Activated CD4-positive, CD25-positive, alpha-beta regulatory T cell treated with anti-CD3 and anti-CD28 coated beads, Interleukin-2, amount 50 U/mL, for 72 hours (primary cell): ENCODE measurements at regions not wholly inside any gene's neighbourhood (a gene's known extent, or its start where the extent isn't known, plus 50 kb on each side); places are given as distances from the start of the nearest gene placed in this dataset.
"Not testable (repeated sequence)": the region's sequence is repeated elsewhere in the genome, so short reads cannot be mapped to it uniquely, and the experiment has no call there.

ENCODE experiments used
- DNase-seq: peaks from one replicate; pipeline ENCODE4 v3.0.0; 2021

DNA sequence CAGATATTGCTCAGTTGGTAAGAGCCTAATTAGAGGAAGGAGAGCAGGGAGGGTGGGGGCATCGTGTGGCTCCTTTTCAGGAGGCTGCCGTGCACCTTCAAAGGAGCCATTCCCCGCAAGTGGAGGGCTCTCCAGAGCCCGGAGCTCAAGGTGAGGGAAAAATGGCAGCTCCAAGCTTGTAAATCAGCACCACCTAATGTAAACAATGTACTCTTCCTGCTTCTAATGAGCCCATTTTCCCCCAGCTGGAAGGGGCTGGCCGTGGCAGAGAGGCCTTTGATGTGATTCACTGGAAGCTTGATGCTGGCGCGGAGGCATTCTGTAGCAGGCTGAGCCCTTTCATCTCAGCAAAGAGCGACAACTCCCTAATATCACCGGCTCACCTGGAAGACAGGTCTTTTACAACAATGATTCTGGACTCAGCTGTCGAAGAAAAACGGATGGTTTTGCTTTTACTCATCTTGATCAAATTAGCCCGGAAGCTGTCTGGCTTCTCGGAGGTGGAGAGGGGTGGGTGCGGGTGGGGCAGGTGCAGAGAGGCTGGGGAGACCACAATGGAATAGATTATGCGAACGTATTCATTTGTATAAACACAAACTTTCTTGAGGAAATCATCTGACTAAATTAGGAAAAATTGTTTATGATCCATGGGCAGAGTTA is 112.5 kb downstream of the RRAGC start:
- DNase-seq, result no peak

DNA sequence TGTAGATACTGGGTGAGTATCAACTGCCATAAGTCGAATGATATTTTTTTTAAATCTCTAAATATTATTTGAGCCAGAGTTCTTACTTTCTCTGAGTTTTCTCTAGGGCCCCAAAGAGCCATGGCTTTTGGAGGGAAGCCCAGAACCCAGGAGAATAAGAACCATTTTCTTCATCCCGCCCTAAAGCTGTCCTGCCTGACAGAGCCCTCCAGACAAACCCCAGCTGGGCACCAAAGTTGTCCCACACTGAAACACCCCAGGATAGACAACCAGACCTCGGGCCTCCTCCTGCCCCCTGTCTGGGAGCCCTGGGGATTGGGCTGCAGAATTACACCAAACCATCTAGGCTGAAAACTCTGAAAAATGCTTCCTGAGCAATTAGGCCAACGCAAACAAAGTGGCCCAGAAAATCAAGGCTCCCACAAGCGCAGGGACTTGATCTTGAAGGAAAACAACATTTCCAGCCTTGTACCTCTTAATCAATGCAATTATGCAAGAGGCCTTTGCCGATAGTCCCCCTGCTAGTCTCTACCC is 113.1 kb downstream of the RRAGC start:
- DNase-seq, result no peak

DNA sequence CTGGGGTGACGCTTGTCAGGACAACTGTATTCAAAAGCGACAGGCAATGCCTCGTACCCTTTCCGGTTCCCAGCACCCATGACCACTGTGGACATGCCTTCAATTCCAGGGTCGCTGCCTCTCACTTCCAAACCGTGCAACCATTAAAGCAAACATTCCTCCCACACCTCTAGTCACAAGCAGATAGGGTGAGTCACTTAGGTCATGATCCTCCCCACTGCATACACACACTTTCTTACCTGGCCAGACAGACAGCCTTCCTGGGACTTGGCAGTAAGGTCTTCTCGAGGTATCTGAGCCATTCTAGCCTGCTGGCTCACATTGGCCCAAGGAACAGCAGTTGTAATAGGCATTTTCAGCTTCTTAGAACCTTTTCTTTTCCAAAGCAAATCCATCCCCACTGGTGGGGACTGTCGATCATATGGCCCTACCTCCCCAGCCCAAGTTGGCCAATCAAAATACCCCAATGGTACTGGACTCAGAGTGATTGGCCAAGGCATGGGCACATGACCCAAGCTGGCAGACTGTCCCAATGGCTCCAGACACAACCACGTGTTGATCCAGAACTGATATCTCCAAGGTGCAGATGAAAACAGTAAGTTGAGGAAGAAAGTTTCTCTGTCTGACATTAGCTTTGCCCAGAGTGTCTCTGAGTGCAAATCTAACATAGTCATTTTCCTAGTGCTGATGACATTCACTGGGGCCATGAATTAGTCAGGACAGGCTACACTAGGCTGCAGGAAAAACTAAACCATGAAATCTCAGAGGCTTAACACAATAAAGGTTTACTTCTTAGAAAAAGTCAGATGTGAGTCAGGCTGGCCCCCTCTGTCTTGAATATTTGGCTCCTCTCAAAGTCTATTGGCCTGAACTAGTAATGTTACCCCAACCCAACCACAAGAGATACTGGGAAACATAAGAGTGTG is 113.8 kb downstream of the RRAGC start:
- no peak for DNase-seq

DNA sequence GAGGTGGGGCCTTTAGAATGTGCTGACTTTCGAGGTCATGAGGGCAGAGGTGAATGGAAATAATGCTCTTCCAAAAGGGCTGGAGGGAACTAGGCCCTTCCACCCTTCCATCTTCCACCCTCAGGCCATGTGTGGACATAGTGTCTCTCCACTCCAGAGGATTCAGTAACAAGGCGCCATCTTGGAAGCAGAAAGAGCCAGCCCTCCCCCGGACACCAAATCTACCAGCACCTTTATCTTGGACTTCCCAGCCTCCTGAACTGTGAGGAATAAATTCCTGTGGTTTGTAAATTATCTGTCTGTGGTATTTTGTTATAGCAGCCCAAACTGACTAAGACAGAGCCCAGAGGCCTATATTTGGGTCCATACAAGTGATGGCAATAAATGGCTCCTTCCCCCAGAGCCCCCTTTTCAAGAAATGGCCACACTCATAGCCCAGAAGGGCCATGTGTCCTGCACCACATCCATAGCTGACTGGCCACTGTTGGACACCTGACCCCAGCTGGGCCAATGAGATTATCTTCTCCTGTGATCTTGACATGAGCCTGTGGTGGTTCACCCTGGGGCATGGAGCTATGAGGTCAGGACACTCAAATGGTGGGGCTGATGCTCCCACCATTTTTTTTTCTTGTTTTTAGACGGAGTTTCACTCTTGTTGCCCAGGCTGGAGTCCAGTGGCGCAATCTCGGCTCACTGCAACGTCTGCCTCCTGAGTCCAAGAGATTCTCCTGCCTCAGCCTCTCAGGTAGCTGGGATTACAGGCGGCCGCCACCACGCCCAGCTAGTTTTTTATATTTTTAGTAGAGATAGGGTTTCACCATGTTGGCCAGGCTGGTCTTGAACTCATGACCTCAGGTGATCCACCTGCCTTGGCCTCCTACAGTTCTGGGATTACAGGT is 114.9 kb downstream of the RRAGC start:
- DNase-seq, result no peak

DNA sequence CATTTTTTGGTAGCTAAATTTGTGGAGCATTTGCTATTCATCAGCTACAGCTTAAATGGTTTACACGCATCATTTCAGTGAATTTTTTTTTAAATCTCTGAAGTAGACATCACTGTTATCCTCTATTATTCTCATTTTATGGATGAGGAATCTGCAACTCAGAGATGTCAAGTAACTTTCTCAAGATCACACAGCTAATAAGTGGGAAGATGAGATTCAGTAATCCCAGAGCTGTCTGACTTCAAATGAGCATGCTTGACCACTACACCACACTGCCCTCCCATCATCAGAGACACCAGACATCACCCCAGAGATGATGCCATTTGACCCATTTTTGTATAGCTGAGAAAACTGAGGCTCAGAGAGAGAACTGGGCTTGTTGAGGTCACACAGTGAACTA is 116.4 kb downstream of the RRAGC start:
- DNase-seq, result no peak

DNA sequence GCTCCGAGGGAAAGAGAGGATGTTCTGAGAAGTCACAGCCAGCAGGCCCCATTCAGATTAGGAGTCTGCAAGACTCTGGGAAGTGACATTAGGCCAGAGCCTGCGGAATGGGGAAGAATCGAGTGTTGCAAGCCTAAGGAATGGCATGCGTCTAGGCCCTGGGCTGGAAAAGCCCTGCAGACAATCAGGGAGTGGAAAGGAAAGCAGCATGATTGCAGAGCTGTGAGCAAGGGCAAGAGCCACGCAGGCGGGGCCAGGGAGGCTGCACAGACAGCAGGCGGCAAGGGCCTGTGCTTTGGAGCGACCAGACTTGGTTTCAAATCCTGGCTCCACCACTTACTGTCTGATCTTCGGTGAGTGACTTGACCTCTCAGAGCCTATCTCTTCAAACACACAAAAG is 118.2 kb downstream of the RRAGC start:
- DNase-seq, result no peak

DNA sequence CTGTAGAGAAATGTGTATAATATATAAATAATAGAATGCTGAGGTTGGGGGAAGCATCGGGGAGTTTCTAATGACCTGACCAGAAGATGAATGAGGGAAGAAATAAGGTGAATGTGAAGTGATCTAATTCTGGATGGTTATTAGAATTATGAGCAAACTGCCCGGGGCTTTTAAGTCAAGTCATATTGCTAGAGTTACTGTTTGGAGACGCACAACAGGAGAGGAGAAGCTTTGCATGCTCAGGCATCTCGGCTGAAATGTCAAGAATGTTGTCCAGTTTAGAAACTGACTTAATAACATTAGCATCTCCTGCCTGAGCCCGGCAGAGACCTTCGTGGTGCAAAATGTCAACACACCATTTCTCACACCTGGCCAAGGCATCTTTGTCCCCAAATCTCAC is 119.1 kb downstream of the RRAGC start:
- DNase-seq, result no peak

DNA sequence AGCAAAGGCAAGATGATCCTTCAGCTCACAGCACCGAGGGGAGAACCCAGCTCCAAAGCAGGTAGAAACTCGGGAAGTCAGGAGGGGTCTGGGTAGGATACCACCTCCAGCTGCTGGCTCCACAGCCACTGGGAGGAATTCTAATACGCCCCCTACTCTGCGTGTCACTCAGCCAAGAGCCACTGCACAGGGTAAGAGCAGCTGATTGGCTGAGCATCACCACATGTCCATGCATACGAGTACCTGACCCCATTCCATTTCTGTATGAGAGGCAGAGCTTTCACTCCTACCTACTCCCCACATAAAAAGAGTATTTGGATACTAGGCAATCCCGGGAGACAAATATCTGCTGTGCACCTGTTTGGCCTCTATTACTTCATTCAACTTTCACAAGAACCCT is 121.4 kb downstream of the RRAGC start:
- no peak for DNase-seq

DNA sequence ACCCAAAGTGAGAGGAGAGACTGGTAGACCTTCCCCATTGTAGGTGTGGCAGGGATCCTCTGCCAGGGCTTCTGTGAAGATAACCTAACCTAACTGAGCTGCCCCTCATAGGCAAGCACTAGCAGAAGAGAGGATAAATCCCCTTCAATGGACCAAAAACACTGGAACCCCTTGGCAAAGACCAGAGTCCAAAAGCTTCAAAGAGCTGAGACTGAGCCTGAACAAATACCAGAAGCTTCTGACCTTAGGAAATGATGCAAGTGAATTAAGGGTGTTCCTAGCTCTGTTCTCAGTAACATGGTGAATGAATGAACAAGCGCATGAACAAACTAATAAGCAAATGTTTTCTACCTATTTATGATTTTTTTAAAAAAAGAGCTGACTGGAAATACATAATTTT is 123.2 kb downstream of the RRAGC start:
- no peak for DNase-seq

DNA sequence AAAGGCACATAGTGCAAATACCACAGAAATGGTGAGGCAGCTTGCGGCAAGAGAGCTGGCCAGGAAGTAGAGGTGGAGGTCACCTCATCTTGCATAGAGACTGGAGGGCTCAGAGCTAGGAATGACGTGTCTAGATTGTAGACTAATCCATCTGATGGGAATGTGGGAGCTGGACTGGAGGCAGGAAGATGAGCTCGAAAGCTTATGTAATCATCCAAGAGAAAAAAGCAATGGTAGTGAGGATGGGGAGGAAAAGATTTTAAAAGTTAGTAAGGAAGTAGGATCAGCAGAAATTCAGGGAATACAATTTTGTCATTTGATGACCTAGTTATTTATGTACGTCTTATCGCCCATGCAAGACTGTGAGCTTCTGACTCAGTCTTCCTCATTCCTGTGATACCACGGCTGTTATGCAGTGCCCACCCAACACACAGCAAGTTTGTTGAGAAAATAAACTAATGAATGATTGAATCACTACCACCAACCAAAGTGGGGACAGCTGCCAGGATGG is 123.9 kb downstream of the RRAGC start:
- DNase-seq, result no peak

DNA sequence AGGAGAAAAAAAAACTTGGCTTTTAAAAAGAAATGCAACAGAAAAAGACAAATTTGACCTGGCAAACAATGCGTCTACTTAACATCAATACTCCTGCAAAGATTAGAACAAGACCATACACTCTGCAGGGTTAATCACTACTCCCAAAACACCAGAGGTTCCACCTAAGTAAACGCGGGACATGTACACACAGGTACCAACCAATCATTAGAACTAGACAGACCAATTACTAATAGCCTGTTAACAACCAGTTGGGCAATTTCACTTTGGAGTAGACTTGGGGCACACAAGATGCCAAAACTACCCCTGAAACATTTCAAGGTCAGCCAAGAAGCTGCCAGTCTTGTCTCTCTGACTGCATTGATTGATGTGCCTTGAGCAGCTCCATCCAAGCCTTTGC is 125.8 kb downstream of the RRAGC start:
- DNase-seq, result no peak

DNA sequence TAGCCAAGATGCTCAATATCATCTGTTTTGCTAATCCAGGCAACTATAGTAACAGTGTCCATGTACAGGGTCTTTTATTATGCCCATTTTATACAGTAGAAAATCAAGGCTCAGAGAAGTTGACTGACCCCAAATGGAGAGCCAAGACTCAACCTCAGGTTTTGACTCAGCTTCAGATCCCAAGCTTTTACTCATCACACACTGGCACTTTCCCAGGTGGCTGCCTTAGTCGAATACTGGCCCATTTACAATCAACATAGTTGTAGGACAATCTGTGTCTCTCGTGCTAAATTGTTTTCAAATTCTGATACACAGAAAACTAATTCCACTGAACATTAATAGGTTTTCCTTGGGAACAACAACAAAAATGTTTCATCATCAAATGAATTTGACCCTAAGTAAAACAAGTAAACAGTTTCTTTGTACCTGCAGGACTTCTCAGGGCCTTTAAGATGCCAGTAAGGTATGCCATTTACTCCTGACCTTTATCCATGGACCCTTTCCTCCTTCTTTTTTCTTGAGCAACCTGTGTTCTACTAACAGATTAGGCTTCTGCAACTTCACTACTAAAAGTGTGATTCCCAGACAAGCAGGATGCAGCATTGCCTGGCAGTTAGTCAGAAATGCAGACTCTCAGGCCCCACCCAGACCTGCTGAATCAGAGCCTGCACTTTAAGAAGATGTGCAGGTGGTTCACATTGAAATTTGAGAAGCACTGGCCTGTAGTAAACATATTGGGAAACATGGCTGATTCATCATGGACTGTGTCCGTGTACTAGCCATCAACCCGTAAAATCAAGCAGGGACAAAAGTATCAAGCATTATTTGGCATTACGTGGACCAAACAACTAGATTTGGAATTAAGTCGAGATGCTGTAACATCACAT is 128.8 kb downstream of the RRAGC start:
- DNase-seq, result no peak

DNA sequence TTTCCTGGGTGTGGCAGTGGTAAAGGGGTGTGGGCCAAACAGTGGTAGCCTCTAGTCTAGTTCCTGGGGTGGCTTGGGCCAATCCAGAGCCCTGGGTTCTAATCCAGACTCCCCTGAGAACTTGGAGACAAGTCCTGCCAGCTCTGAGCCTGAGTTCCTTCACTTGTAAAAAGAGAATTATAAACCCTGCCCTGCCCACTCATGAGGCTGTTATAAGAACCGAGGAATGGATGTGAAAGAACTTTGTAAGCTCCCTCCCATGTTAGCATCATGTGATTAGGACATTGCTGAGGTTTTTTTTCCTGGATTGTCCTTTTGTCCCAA is 131.0 kb downstream of the RRAGC start:
- no peak for DNase-seq

DNA sequence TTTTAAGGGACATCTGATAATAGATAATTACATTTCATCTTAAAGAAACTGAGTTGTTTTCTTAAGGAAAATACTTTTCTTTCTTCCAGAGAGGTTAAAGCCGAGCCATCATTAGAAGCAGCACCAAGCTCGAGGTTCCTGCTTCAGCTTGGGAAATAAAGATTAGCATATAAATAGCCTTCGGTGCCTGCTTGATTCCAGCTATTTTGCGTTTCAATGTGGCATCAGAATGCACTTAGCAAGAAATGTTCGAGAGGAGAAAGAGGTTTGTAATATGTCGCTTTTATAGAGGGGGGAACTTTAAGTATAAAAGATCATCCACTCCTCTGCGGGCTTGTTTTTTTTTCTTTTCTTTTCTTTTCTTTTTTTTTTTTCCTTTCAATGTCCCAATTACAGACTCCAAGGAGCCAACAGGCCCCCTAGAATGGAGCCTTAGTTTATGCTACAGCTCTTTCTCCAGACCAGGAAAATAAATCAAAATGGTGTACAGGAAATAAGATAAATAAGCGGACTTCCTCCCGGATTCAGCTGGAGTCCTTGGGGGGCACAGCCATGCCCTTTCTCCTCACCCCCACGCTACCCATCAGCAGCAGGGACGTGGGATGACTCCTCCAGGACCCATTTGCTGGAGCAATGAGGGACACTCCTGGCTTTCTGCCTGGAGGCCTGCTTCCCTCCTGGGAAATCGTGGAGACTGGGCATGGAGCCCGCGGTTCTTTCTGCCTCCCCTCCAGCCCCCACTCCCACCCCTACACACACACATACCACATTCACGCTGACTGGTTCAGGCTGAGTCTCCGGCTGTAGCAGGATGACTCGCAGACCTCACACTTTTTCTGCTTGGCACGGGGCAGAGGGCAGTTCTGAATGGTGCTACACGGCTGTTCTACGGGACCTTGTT is 131.6 kb downstream of the RRAGC start:
- no peak for DNase-seq

DNA sequence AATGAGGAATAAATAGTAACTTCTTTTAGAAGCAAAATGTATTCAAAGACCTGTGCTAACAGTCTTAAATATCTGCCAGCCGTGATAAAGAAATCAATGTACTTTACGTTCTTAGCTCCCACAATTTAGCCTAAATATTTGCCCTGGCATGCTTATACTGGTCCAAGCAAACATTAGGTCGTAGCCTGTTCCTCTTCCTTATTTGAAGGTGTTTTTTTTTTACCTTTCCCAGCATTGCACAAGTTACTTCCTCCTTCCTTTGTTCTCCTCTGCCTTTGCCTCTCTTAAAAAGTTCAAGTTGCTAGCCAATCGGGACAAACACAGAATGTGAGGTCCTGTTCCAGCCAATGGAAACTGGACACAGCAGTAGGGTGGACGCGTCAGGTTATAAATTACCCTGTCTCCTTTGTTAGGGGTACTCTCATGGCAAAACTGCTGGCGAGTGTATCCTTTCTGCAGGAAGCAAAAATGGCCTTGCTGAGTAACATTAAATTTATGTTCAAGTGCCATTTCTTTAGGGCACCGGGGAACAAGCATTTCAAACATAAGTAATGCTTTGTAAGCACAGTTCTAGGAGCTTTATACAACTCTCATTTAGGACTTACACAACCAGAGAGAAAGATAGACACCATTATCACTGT is 134.1 kb downstream of the RRAGC start:
- not testable (repeated sequence) for DNase-seq

DNA sequence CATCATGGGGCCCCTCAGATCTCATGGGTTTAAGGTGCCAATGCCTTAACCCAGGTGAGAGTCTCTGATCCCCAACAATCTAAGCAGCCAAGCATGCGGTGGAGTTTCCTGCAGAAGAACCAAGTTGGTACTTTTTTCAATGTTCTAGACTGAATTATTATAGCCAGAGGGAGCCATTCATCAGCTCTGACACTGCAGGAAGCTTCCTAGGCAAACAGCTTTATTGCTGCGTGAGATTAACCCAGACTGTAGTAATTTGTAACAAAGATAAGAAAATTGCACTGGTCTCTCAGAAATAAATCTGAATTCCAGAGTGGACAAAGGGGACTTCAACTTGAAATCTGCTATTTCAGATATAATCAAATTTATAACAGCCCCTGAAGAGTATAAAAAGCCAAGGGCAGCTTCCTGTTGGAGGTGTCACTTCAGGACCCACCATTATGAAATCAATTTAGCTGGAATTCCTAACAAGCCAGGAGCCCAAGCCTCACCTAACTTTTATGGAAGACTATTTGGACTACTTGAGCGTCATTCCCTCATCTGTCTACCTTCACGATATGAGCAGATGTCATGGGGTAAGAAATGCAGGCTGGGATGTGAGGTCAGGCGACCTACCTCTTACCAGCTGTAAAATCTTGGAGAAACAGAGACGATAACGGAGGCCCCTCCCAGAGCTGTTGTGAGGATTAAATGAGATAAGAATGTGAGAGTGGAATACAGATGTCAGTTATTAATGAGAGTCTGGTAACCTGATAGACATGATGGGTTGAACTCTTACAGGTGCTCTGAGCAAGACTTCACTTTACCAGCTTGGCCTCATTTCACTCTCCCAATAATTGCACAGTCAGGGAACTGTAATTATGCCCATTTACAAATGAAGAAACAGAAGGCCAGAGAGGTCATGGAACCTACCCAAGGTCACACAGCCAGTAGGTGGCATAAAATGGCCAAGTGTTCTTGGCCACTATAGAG is 135.1 kb downstream of the RRAGC start:
- DNase-seq, result no peak

DNA sequence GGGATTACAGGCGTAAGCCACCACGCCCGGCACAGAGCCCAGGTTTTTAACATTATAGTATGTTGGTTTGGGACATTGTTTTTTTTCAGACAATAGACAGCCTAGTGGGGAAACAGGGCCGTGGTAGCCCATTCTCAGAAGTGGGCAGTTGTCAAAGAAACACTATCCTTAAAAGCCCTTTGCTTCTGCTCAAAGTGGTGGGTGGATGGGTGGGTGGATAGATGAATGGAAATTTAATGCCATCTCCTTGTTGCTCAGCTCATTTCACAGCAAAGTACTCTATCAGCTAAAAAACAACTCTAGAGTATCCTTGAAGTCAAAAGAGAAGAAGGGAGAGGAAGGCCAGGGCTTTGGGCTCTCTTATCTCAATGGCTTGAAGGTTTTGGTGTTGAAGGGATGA is 137.8 kb downstream of the RRAGC start:
- DNase-seq, result no peak

DNA sequence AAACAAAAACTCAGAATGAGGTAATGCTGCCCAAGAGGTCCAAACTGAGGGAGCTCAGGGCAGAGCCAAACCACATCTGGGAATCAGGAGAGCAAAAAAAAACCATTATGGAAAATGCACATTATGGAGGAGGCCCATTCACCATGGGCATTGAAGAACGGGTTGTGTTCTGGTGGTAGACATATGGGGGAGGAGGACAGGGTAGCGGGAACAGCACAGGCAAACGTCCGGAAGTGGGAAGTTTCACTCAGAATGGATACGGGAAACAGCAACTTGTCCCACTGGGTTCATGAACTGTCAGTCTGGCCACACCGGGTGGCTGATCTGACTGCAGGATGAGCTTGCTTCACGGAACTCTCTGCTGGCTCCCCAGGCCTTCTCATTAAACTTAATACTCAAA is 139.7 kb downstream of the RRAGC start:
- DNase-seq, result no peak

DNA sequence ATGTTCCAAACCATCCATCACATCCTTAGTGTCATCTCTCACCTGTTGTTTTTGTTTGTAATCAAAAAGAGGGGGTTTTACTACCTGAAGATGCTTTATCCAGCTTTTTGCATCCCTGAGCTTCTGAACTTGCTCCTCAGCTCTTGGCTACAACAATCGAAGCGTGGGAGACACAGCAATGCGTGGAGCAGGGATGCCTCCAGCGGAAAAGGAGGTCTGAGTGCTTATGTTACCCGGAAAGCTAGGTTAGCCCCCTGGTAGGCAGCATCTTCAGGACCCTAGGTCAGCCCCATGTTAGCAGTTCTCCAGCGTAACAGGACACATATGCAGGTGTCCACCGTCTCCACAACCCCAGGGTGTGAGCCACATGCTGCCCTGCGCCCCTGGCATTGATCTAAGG is 141.5 kb downstream of the RRAGC start:
- DNase-seq, result no peak
